ENCODE measurements at regions not wholly inside any gene's neighbourhood (a gene's known extent, or its start where the extent isn't known, plus 50 kb on each side); places are given as distances from the start of the nearest gene placed in this dataset.

DNA sequence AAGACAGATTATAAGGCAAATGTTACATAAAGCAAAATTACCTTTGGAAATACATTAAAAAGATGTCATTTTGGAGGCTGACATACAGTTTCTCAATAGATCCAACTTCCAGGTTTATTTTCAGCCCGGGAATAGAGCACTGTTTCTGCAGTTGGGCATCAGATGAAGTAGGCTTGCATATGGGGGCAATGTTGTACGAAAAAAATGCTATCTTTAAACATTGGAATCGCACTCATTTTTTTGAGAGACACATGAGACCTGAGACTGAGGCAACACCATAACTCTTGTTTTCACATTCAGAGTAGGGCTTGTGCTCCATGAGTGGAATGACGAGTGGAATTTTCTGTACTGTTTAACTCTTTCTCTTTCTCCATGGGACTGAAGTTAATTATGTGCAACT lies 122.4 kb upstream of the ZRANB2 start:
- H3K27me3 ChIP-seq (ENCODE audit: control insufficient read depth, insufficient read depth, low read length) = no peaks in the 10 kb centered on the region
- TF ChIP-seq, protein P1, sequence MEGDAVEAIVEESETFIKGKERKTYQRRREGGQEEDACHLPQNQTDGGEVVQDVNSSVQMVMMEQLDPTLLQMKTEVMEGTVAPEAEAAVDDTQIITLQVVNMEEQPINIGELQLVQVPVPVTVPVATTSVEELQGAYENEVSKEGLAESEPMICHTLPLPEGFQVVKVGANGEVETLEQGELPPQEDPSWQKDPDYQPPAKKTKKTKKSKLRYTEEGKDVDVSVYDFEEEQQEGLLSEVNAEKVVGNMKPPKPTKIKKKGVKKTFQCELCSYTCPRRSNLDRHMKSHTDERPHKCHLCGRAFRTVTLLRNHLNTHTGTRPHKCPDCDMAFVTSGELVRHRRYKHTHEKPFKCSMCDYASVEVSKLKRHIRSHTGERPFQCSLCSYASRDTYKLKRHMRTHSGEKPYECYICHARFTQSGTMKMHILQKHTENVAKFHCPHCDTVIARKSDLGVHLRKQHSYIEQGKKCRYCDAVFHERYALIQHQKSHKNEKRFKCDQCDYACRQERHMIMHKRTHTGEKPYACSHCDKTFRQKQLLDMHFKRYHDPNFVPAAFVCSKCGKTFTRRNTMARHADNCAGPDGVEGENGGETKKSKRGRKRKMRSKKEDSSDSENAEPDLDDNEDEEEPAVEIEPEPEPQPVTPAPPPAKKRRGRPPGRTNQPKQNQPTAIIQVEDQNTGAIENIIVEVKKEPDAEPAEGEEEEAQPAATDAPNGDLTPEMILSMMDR (IDR thresholded peaks at IDR 0.05; ENCODE audit: insufficient read depth, low read length, severe bottlenecking) = no peak
- no peak overlapping the region for H3K4me3 ChIP-seq (ENCODE audit: low read depth, low read length)
- H3K36me3 ChIP-seq (ENCODE audit: control insufficient read depth, insufficient read depth, low read length) = no peaks in the 10 kb centered on the region
- DNase-seq (ENCODE audit: low read depth) (no peak), FAIRE-seq (no peak)

DNA sequence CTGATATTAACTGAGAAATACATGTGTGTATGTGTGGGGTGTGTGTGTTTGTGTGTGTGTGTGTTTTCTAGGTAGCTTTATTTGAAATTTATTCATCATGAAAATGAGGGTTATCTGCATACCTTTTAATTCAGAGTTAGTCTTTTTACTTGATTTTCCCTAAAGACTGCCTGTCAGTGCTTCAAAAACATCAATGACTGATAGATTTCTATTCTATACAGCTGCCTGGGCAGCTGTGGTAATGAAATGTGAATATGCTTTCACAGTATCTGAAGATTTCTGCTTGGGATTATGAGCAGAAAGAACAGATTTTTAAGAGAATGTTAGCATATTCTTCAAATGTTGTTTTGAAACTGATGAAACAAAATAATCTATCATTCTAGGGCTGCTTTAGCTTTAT lies 119.7 kb upstream of the ZRANB2 start:
- DNase-seq (ENCODE audit: low read depth) (no peak), FAIRE-seq (no peak)
- Histone ChIP-seq H3K27me3 (ENCODE audit: control insufficient read depth, insufficient read depth, low read length) (no peaks in the 10 kb centered on the region), H3K36me3 (ENCODE audit: control insufficient read depth, insufficient read depth, low read length) (no peaks in the 10 kb centered on the region), H3K4me3 (ENCODE audit: low read depth, low read length) (no peak overlapping the region)
- TF ChIP-seq, protein P1 (IDR thresholded peaks at IDR 0.05; ENCODE audit: insufficient read depth, low read length, severe bottlenecking) = no peak

DNA sequence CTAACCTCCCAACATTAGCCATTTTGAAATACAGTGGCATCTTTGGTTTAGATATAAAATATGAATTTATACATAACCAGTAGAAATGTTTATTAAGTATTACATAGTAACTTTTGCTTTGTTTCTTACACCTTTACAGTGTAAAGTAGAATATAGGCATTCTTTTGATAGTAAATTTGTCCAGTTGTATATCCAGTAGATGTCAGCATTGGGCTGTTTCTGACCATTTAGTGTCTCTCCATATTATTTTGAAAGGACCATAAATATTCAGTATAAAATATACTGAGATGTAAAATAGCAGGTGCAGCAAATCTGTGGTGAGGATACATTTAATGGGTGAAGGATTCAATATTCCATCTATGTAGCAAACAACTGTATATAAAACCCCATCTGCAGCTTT lies 115.8 kb upstream of the ZRANB2 start:
- TF ChIP-seq, protein P1 (IDR thresholded peaks at IDR 0.05; ENCODE audit: insufficient read depth, low read length, severe bottlenecking) = no peak
- no peaks in the 10 kb centered on the region for H3K36me3 ChIP-seq (ENCODE audit: control insufficient read depth, insufficient read depth, low read length)
- DNase-seq (ENCODE audit: low read depth) = peak; percentile 34
- no peaks in the 10 kb centered on the region for H3K27me3 ChIP-seq (ENCODE audit: control insufficient read depth, insufficient read depth, low read length)
- no peak overlapping the region for H3K4me3 ChIP-seq (ENCODE audit: low read depth, low read length)
- no peak for FAIRE-seq

DNA sequence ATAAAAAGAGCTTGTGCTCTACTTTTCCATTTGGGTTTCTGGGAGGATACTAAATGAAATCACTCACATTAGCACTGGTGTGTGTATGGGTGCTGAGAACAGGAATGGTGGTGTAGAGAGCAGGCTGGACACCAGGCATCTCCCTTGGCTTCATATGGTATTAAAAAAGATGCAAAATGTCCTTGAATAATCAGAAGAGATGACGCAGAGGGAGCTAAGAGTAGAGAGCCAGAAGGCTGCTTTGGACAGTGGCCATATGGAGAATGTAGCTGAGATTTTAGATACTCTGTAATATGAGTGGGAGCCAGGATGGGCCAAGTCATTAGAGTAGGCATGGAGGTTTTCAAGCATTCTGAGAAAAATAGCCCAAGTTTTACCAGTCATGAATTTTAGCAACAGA lies 112.3 kb upstream of the ZRANB2 start:
- Histone ChIP-seq H3K36me3 (ENCODE audit: control insufficient read depth, insufficient read depth, low read length) (no peaks in the 10 kb centered on the region), H3K4me3 (ENCODE audit: low read depth, low read length) (no peak overlapping the region), H3K27me3 (ENCODE audit: control insufficient read depth, insufficient read depth, low read length) (no peaks in the 10 kb centered on the region)
- DNase-seq (ENCODE audit: low read depth) (no peak), FAIRE-seq (no peak)
- TF ChIP-seq, protein P1 (IDR thresholded peaks at IDR 0.05; ENCODE audit: insufficient read depth, low read length, severe bottlenecking) = no peak

DNA sequence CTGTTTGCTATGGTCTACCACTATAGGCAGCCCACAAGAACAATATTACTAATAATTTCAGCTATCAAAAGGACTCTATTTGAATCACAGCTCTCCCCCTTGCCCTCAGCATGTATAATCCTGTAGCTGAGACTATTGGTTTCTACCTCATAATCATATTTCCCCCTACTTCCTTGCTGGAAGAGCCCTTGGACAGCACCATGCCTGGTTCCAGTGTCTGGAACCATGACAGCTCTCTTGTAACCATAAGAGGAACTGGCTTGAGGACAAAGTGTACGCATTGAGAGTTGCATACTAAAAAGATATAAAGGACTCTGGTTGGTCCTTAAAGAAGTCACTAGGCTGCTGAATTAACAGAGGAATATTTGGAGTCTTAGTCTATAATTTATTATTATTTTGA lies 110.7 kb upstream of the ZRANB2 start:
- FAIRE-seq (no peak), DNase-seq (ENCODE audit: low read depth) (no peak)
- Histone ChIP-seq H3K36me3 (ENCODE audit: control insufficient read depth, insufficient read depth, low read length) (no peaks in the 10 kb centered on the region), H3K27me3 (ENCODE audit: control insufficient read depth, insufficient read depth, low read length) (no peaks in the 10 kb centered on the region), H3K4me3 (ENCODE audit: low read depth, low read length) (no peak overlapping the region)
- TF ChIP-seq, protein P1 (IDR thresholded peaks at IDR 0.05; ENCODE audit: insufficient read depth, low read length, severe bottlenecking) = no peak

DNA sequence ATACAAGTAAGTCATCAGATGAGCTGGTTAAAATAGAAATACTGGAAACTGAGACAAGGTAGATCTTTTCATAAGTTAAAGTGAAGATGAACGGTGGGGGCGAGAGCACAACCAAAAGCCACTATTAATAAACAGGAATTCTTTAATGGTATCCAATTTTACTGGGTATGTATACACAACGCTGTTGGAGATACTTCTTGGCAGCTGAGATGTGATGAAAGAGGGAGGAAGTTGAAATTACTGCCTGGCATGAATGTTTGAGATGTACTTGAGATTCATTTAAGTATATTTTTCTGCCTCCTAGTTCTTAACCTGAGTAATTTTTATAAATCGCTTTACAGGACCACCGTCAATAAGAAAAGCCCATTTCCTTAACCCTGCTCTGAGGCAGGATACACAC lies 110.0 kb upstream of the ZRANB2 start:
- no peak for DNase-seq (ENCODE audit: low read depth)
- Histone ChIP-seq H3K36me3 (ENCODE audit: control insufficient read depth, insufficient read depth, low read length) (no peaks in the 10 kb centered on the region), H3K27me3 (ENCODE audit: control insufficient read depth, insufficient read depth, low read length) (no peaks in the 10 kb centered on the region), H3K4me3 (ENCODE audit: low read depth, low read length) (no peak overlapping the region)
- no peak for FAIRE-seq
- TF ChIP-seq, protein P1 (IDR thresholded peaks at IDR 0.05; ENCODE audit: insufficient read depth, low read length, severe bottlenecking) = no peak
